K562 (cell line): ENCODE measurements at regions not wholly inside any gene's neighbourhood (a gene's known extent, or its start where the extent isn't known, plus 50 kb on each side); places are given as distances from the start of the nearest gene placed in this dataset.

ENCODE experiments used
- BCLAF1 ChIP-seq, 2 experiments: fragments of 450-650 bp in 1 of 2; IDR thresholded peaks; 2 replicates each; pipeline ENCODE4 v1.6.1; 2011 to 2017; ENCODE audit warnings: low read depth in 2 of 2, antibody characterized with exemption in 1 of 2, borderline replicate concordance in 1 of 2, low read length in 1 of 2, mild to moderate bottlenecking in 1 of 2, mixed read lengths in 1 of 2; ENCODE audit not compliant: control insufficient read depth in 1 of 2
- ZNF407 ChIP-seq: fragments of 450-650 bp; IDR thresholded peaks from 2 replicates; pipeline ENCODE4 v1.6.1; 2016; ENCODE audit warnings: low read depth

GRCh38 chr5:90092734-90093133, 316.8 kb downstream of the CETN3 start (continued):
- TF ChIP-seq ZNF407, result no peak
- TF ChIP-seq BCLAF1 (IDR thresholded peaks at IDR 0.05; ENCODE audit: borderline replicate concordance in 1 of 2, control insufficient read depth in 1 of 2, low read depth in 2 of 2, low read length in 1 of 2), result no peak
